GM12891 (cell line): ENCODE measurements at regions not wholly inside any gene's neighbourhood (a gene's known extent, or its start where the extent isn't known, plus 50 kb on each side); places are given as distances from the start of the nearest gene placed in this dataset.
"Not testable (repeated sequence)": the region's sequence is repeated elsewhere in the genome, so short reads cannot be mapped to it uniquely, and the experiment has no call there.

ENCODE experiments used
- PAX5 ChIP-seq: IDR thresholded peaks from 2 replicates; pipeline ENCODE4 v1.6.1; 2011; ENCODE audit warnings: low read length, moderate library complexity, mild to moderate bottlenecking; ENCODE audit not compliant: insufficient read depth, severe bottlenecking
- POLR2A ChIP-seq: IDR thresholded peaks from 2 replicates; pipeline ENCODE4 v1.6.1; 2011; ENCODE audit warnings: low read depth, low read length, control low read depth
- POLR2AphosphoS5 ChIP-seq: IDR thresholded peaks from 2 replicates; pipeline ENCODE4 v1.6.1; 2011; ENCODE audit warnings: low read depth, low read length, control low read depth
- TAF1 ChIP-seq: IDR thresholded peaks from 2 replicates; pipeline ENCODE4 v1.6.1; 2011; ENCODE audit warnings: low read depth, low read length, control low read depth

DNA sequence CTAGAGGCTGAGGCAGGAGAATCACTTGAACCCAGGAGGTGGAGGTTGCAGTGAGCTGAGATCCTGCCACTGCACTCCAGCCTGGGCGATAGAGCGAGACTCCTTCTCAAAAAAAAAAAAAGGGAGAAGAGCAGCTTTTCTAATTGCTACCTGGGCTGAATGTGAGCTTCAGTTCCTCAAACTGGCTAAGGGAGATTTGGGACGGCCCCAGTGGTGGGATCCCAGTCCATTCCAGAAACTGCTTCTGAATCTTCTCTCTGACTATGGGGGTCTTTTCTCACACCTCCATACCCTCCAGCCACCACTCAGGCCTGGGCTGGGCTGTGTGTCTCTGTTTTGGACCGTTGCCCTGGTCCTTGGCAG, 63.2 kb upstream of the CCDC167 start:
- not testable (repeated sequence) for TF ChIP-seq POLR2AphosphoS5, POLR2A, PAX5, TAF1
